Trophoblast cell (in vitro differentiated cells and primary cell): ENCODE measurements at regions not wholly inside any gene's neighbourhood (a gene's known extent, or its start where the extent isn't known, plus 50 kb on each side); places are given as distances from the start of the nearest gene placed in this dataset.

Experiments
- DNase-seq, 2 donors: peaks; one replicate each; pipeline ENCODE4 v3.0.0-alpha.2; 2016
- H2AFZ ChIP-seq: 2 replicates; pipeline ENCODE4 v1.6.1; 2013; ENCODE audit warnings: low read length, moderate library complexity, mild to moderate bottlenecking; ENCODE audit not compliant: insufficient read depth, poor library complexity
- H2AK5ac ChIP-seq: 2 replicates; pipeline ENCODE4 v1.6.1; 2013; ENCODE audit warnings: mild to moderate bottlenecking, low read length
- H2BK120ac ChIP-seq: 2 replicates; pipeline ENCODE4 v1.6.1; 2013; ENCODE audit warnings: low read length, mild to moderate bottlenecking, moderate library complexity; ENCODE audit not compliant: insufficient read depth, poor library complexity
- H2BK12ac ChIP-seq: 2 replicates; pipeline ENCODE4 v1.6.1; 2013; ENCODE audit warnings: mild to moderate bottlenecking, low read length, moderate library complexity
- H2BK5ac ChIP-seq: 2 replicates; pipeline ENCODE4 v1.6.1; 2013; ENCODE audit warnings: low read length, low read depth, moderate library complexity, mild to moderate bottlenecking; ENCODE audit not compliant: poor library complexity
- H3K14ac ChIP-seq: 2 replicates; pipeline ENCODE4 v1.6.1; 2013; ENCODE audit warnings: mild to moderate bottlenecking, low read length
- H3K18ac ChIP-seq: 2 replicates; pipeline ENCODE4 v1.6.1; 2013; ENCODE audit warnings: mild to moderate bottlenecking, low read length
- H3K23ac ChIP-seq: 2 replicates; pipeline ENCODE4 v1.6.1; 2013; ENCODE audit warnings: low read length
- H3K27ac ChIP-seq: 2 replicates; pipeline ENCODE4 v1.5.1; 2013; ENCODE audit warnings: low read depth, mild to moderate bottlenecking, inconsistent platforms, low read length, moderate library complexity
- H3K27me3 ChIP-seq: 2 replicates; pipeline ENCODE4 v1.6.1; 2013; ENCODE audit warnings: inconsistent platforms, mild to moderate bottlenecking, low read length, moderate library complexity; ENCODE audit not compliant: insufficient read depth
- H3K36me3 ChIP-seq, 2 experiments: 1 replicate in 1 of 2; 2 replicates in 1 of 2; pipeline ENCODE4 v1.6.1; 2013; ENCODE audit warnings: low read length in 2 of 2, mild to moderate bottlenecking in 2 of 2, moderate library complexity in 1 of 2; ENCODE audit not compliant: insufficient read depth in 2 of 2, control insufficient read depth in 1 of 2
- H3K4ac ChIP-seq: 2 replicates; pipeline ENCODE4 v1.6.1; 2013; ENCODE audit warnings: low read depth, mild to moderate bottlenecking, low read length, moderate library complexity
- H3K4me1 ChIP-seq, 2 experiments: 1 replicate in 1 of 2; 2 replicates in 1 of 2; pipeline ENCODE4 v1.6.1; 2013; ENCODE audit warnings: low read length in 2 of 2, mild to moderate bottlenecking in 2 of 2, moderate library complexity in 1 of 2; ENCODE audit not compliant: insufficient read depth in 2 of 2, control insufficient read depth in 1 of 2
- H3K4me2 ChIP-seq: 2 replicates; pipeline ENCODE4 v1.6.1; 2013; ENCODE audit warnings: inconsistent platforms, mild to moderate bottlenecking, low read length, moderate library complexity
- H3K4me3 ChIP-seq: 2 replicates; pipeline ENCODE4 v1.5.1; 2013; ENCODE audit warnings: mild to moderate bottlenecking, low read depth, low read length, inconsistent platforms
- H3K79me1 ChIP-seq: one replicate; pipeline ENCODE4 v1.6.1; 2013; ENCODE audit warnings: low read length
- H3K79me2 ChIP-seq: 2 replicates; pipeline ENCODE4 v1.6.1; 2013; ENCODE audit warnings: low read length, mild to moderate bottlenecking; ENCODE audit not compliant: control insufficient read depth, insufficient read depth, poor library complexity
- H3K9ac ChIP-seq: 2 replicates; pipeline ENCODE4 v1.6.1; 2013; ENCODE audit warnings: mild to moderate bottlenecking, low read length
- H3K9me3 ChIP-seq: 2 replicates; pipeline ENCODE4 v1.6.1; 2013; ENCODE audit warnings: low read depth, mild to moderate bottlenecking, control low read depth, inconsistent platforms, low read length; ENCODE audit not compliant: insufficient read depth
- H4K12ac ChIP-seq: 2 replicates; pipeline ENCODE4 v1.6.1; 2013; ENCODE audit warnings: low read depth, mild to moderate bottlenecking, low read length, moderate library complexity
- H4K8ac ChIP-seq: 2 replicates; pipeline ENCODE4 v1.6.1; 2013; ENCODE audit warnings: low read depth, mild to moderate bottlenecking, low read length, moderate library complexity
- H4K91ac ChIP-seq: one replicate; pipeline ENCODE4 v1.6.1; 2013; ENCODE audit warnings: low read depth, mild to moderate bottlenecking, low read length, moderate library complexity
- WGBS: extraction: QIAGEN DNeasy Blood & Tissue Kit; methylation state at CpG from one replicate; pipeline ENCODE4 v1.1.7; 2013; ENCODE audit warnings: missing lambda C conversion rate; ENCODE audit not compliant: insufficient read length, insufficient coverage; ENCODE audit errors: extremely low coverage; 5-methylcytosine and 5-hydroxymethylcytosine counted together

DNA sequence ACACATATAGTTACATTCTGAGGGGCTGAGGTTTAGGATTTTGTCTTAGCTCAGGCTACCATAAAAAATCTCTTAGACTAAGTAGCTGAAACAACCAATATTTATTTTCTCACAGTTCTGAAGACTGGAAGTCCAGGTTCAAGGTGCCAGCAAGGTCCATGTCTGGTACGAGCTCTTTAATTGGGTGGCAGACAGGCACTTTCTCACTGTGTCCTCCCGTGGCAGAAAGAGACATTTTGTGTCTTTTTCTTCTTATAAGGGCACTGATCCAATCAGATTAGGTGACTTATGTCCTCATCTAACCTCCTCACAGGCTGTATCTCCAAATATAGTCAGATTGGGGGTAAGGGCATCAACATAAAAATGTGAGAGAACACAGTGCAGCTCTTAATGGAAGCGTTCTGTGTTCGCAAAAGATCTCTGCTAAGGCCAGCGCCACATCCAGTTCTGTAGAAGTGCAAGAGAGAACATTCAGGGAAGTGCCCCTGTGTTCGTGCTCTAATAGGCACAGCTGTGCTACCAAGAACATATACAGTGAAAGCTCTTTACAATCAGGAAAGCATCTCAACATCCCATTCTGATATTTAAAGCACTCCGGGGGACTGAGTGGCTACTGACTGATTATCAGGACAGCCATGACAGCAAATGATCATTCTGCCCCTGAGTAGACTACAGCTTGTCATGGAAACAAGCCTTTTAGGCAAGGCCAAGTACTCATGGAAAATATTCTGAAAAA, 819.2 kb downstream of the LIG4 start:
- no CpG with 5 or more reads among the region's 7 CpGs for WGBS
- H2BK12ac ChIP-seq = no peak overlapping the region
- H2BK120ac ChIP-seq = no peak overlapping the region
- DNase-seq = no peak
- H3K4ac ChIP-seq = no peak overlapping the region
- peaks cover 3 to 9% of the 10 kb centered on the region in 2 experiments for H3K4me1 ChIP-seq
- H3K27ac ChIP-seq = no peak overlapping the region
- H3K4me3 ChIP-seq = no peak overlapping the region
- H3K23ac ChIP-seq = no peak overlapping the region
- no peaks in the 10 kb centered on the region for H3K79me2 ChIP-seq
- no peak overlapping the region for H3K4me2 ChIP-seq
- no peak overlapping the region for H4K8ac ChIP-seq
- H4K91ac ChIP-seq = no peak overlapping the region
- no peaks in the 10 kb centered on the region for H3K9me3 ChIP-seq
- no peak overlapping the region for H2BK5ac ChIP-seq
- H3K18ac ChIP-seq = no peak overlapping the region
- H3K79me1 ChIP-seq = no peaks in the 10 kb centered on the region
- H2AFZ ChIP-seq = no peak overlapping the region
- H3K27me3 ChIP-seq = no peaks in the 10 kb centered on the region
- H4K12ac ChIP-seq = no peak overlapping the region
- no peaks in the 10 kb centered on the region for H3K36me3 ChIP-seq
- no peak overlapping the region for H2AK5ac ChIP-seq
- H3K9ac ChIP-seq = no peak overlapping the region
- H3K14ac ChIP-seq = no peak overlapping the region

DNA sequence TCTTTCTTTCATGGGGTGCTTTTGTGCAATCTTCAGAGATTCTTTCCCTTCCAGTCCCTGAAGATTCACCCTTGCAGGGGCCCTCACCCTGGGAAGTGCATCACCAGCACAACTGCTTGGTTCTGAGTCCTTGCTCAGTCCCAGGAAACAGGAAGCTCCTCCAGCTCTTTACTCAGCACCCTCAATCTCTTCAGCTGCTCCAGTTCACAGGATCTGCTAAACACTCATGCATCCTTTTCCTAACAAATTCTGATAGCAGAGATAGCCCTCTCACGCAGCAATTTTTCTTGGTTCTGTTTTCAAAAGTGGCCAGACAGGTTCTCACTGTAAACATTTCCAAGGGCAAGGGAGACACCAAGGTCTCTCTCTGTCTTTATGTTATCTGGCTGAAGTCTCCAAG, 823.1 kb downstream of the LIG4 start:
- Histone ChIP-seq H3K4me2 (no peak overlapping the region), H3K23ac (no peak overlapping the region), H4K91ac (no peak overlapping the region), H2BK5ac (no peak overlapping the region), H3K4me3 (no peak overlapping the region), H4K12ac (no peak overlapping the region), H3K9ac (no peak overlapping the region), H3K4me1 (peaks cover 3 to 11% of the 10 kb centered on the region in 2 experiments), H4K8ac (no peak overlapping the region), H3K9me3 (no peaks in the 10 kb centered on the region), H2BK120ac (no peak overlapping the region), H2AK5ac (no peak overlapping the region), H3K18ac (no peak overlapping the region), H3K27ac (no peak overlapping the region), H3K27me3 (no peaks in the 10 kb centered on the region), H3K36me3 (no peaks in the 10 kb centered on the region), H2BK12ac (no peak overlapping the region), H3K79me2 (no peaks in the 10 kb centered on the region), H2AFZ (no peak overlapping the region), H3K4ac (no peak overlapping the region), H3K14ac (no peak overlapping the region), H3K79me1 (no peaks in the 10 kb centered on the region)
- no CpG with 5 or more reads among the region's 1 CpG for WGBS
- DNase-seq = peak in 1 of 2 donors; percentile 32

DNA sequence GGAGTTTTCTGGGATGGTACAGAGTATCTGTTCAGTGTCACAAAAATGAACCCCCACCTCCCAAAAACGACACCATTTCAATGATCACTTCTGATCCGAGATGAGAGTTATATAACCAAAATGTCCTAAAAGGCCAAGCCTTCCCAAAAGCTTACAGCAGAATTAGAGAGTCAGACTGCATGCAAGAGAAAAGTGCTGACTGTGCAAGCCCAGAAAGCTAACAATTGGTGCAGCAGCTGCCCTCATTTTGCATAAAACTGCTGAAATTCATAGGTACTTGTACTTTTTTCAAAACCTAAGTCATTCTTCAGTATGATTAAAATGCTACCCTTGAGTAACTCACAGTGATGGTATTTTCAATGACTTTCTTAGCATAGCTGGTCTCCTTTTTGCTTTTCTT, 819.6 kb upstream of the ARGLU1 start:
- no peak overlapping the region for H3K4me3 ChIP-seq
- H3K9me3 ChIP-seq = no peaks in the 10 kb centered on the region
- no peak overlapping the region for H3K4me2 ChIP-seq
- H2AFZ ChIP-seq = no peak overlapping the region
- no CpG with 5 or more reads among the region's 2 CpGs for WGBS
- H4K8ac ChIP-seq = no peak overlapping the region
- no peak overlapping the region for H4K12ac ChIP-seq
- H3K27ac ChIP-seq = no peak overlapping the region
- H4K91ac ChIP-seq = no peak overlapping the region
- H3K79me2 ChIP-seq = no peaks in the 10 kb centered on the region
- H3K4ac ChIP-seq = no peak overlapping the region
- no peak overlapping the region for H3K9ac ChIP-seq
- H3K27me3 ChIP-seq = no peaks in the 10 kb centered on the region
- H3K79me1 ChIP-seq = no peaks in the 10 kb centered on the region
- no peak overlapping the region for H3K18ac ChIP-seq
- H2BK12ac ChIP-seq = no peak overlapping the region
- no peak overlapping the region for H2BK5ac ChIP-seq
- H3K23ac ChIP-seq = no peak overlapping the region
- no peak overlapping the region for H3K14ac ChIP-seq
- no peak overlapping the region for H2BK120ac ChIP-seq
- H3K36me3 ChIP-seq = no peaks in the 10 kb centered on the region
- peaks cover 3 to 8% of the 10 kb centered on the region in 2 experiments for H3K4me1 ChIP-seq
- no peak for DNase-seq
- no peak overlapping the region for H2AK5ac ChIP-seq

DNA sequence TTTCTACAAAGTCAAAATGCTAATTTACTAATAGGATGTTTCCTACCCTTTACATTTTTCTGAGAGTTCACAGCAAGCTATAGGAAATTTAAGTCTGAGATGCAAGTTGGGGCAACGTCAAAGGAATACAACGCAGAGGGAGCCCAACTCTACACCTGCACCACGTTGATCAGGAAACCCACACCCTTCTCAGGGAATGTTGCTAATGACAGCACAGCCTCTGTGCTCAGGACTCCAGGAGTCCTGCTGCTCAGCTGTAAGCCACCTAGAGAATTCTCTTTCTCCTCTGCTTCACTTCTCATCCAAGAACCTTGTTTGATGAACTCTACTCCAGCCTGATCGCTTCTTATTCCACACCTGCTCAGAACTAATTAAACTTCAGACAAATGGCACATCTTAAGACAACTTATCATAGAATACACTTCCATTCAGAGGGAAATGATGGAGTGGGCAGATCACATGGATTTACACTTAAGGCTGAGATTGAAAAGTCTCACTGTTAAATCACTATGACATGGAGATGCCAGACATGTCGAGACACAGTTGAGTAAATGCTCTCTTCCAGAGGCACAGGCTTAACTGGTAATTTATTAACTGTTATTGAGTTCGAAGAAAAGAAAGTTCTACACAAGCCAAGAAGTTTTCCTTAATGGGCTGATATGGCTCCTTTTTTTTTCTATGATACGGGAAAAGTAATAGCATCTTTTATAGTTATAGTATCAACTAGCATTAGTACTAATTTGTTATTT, 811.6 kb upstream of the ARGLU1 start:
- Histone ChIP-seq H3K14ac (no peak overlapping the region), H3K79me1 (no peaks in the 10 kb centered on the region), H3K4me1 (peaks cover 0 to 2% of the 10 kb centered on the region in 2 experiments), H2BK12ac (no peak overlapping the region), H3K4ac (no peak overlapping the region), H2AK5ac (no peak overlapping the region), H2BK120ac (no peak overlapping the region), H4K8ac (no peak overlapping the region), H3K36me3 (no peaks in the 10 kb centered on the region), H3K27me3 (no peaks in the 10 kb centered on the region), H3K9me3 (no peaks in the 10 kb centered on the region), H4K12ac (no peak overlapping the region), H2AFZ (no peak overlapping the region), H2BK5ac (no peak overlapping the region), H3K4me2 (no peak overlapping the region), H3K9ac (no peak overlapping the region), H3K4me3 (no peak overlapping the region), H4K91ac (no peak overlapping the region), H3K79me2 (no peaks in the 10 kb centered on the region), H3K18ac (no peak overlapping the region), H3K23ac (no peak overlapping the region), H3K27ac (no peak overlapping the region)
- no peak for DNase-seq
- no CpG with 5 or more reads among the region's 7 CpGs for WGBS
